Activated T-cell treated with anti-CD3 and anti-CD28 coated beads, Interleukin-2, amount 50 U/mL, for 1 hour (primary cell): ENCODE measurements at regions not wholly inside any gene's neighbourhood (a gene's known extent, or its start where the extent isn't known, plus 50 kb on each side); places are given as distances from the start of the nearest gene placed in this dataset.
A peak's percentile ranks its signal among the peaks of the same experiment; 100 is the strongest.

Experiments used
- DNase-seq: peaks from one replicate; pipeline ENCODE4 v3.0.0-alpha.2; 2020

DNA sequence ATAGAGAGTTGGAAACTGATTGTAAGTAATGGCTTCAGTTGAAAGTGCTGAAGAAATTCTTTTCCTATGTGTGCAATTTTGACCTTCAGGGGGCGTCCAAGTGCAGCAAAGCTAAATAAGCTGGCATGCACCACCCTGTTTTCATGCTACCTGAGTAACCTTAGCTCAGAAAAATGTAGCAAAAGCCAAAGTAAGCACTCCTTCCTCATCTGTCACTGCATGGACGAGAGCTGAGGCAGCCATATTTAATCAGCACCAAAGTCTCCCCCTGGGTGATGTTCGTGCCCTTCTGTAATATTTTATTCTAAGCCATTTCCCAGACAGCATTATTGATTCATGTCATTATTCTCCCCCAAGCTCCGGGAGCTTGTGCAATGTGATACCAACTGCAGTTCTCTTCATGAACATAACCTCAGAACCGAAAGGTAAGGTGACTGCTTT lies 123.1 kb downstream of the RPS12 start:
- DNase-seq = no peak

DNA sequence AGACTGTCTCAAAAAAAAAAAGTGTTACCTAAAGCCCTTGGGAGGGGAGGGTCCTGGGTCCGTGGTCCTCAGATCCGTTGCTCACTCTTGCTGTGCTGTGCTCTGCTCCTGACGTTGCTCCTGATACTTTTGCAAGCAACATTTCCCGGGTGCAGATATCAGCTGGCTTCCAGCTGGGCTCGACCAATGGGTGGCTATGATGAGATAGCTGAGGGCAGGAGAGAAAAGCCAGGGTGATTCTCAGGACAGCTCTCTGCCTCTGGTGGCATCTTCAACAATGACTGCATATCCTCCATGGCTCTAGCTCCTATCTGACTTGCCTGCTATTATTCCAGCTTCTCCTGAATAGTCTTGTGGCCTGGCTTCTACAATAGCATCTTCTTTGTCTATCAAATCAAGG lies 134.5 kb downstream of the RPS12 start:
- no peak for DNase-seq

DNA sequence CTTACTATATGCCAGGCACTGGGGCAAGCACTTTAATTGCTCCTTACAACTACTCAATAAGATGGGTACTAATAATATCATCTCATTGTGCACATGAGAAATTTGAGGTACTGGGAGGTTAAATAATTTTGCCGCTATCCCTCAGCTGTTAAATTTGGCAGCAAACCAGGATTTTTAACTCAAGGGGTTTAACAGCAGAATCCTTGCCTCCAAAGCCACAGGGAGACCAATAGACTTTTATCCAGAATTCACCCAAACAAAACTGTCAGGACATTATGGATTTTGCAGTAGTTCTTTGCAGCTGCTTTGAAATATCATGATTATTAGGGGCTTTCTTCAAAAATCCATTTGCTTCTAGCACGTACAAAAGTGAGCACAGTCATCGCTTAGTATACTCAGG lies 136.2 kb downstream of the RPS12 start:
- no peak for DNase-seq

DNA sequence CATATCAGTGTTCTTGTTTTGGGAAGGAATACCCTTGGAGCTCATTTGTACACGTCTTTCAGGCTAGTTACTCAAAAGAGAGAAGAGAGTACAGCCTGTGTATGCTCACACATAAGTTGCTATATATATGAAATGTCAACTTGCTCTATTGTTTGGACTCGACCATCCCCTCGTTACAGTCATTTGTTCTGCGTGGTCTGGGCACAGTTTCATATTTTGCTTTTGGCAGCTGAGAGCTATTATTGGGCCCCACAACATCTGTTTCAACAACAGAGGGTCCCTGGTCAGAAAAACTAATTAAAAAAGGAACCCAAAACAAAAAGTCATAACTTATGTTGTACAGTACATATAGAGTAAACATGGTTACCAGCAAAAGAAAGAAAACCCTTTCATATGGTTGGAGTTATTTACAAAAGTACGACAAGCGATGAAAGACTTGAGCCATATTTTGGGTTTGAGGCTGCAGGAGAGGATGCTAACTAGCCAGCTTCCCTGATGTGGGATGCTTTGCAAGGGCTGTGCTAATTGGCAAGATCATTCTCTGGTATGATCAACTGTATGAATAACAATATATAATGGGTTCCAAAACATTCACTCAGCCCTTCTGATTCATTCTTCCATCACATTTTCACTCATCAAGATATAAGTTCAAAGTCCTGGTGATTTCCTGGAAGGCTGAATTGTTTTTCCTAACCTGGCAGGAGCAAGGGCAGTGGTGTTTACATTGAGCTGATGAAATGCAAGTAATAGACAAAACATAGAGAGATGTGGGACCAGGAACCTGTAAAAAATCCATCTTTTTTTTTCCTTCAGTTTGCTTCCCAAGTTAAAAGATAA lies 137.9 kb downstream of the RPS12 start:
- no peak for DNase-seq

DNA sequence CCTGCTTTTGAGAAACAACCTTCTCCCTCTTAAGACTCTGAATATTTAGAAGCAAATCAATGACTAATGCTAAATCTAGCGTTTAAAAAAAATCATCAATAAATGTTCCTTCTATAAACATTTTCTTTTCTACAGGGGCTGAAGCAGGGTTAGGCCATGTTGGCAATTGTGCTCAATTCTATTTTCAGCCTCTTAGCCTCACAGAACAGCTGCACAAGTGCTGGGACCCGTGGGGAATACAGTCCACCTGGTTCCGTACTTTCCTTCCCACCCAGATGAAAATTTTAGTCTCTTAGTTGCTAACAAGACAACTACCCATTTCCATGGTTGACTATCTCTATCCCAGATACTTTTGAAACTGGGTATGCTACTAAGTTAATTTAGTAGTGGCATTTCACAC lies 138.6 kb downstream of the RPS12 start:
- DNase-seq = no peak

DNA sequence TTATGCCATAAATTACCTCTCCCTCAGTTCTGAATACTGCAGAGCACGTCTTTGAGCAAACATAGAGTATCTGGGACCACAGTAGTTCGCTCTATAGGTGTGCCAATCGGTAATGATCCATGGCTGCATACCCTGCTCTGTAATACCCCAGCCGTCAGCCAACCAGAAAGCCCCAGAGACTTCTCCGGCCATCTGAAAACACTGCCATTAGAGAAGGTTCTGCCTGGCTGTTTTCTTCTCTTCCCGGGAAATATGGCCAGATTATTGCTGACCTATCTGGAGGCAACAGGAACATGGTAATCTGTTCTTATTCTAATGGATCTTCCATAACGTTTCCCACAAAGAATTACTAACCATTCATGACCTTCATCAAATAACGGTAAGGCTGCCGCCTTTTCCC lies 139.9 kb downstream of the RPS12 start:
- DNase-seq = no peak

DNA sequence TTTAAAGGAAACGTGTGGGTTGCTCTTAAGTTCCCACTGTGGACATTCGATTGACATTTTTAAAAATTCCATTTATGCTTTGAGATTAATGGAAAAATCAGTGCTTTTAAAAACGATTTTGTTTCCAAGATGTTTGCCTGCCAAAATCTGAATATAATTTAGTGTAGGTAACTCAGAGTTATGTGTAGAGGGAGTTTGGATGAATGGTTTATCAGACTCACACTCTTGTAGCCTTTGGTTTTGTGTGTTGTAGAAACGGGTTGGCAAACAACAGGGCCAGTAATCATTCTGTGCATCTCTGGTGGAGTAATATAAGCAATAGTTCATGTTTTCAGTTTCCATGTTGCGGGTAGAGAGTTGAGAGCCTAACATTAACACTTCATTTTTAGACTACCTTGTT lies 140.6 kb downstream of the RPS12 start:
- DNase-seq = no peak

DNA sequence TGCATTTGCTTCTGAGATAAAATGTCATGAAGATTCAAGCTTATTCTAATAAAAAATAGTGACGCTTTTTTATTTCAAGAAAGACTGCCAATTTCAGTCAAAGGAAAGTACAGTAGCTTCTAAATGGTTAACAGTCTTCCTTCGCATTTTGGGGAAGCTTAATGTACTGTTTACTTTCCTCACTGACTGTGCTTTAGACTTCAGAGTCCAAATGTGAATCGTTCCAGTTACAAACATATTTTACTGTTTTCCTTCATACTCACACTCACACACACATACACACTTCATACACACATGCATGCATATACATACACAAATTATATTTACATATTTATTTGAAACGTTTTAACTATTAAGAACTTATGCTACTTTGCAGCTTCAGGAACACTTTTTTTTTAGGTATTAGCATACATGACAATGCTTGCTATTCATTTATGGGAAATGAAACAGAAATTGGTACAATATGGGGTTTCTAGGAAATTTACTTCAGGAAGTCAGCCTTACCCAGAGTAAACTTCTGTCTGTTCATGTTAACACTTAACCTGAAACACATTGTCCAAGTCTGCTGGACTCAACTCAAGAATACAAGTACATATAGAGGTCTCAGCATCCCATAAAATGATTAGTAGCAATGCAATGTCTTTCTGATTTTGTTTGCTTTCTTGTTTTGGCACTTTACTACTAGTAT lies 145.4 kb downstream of the RPS12 start:
- DNase-seq = no peak

DNA sequence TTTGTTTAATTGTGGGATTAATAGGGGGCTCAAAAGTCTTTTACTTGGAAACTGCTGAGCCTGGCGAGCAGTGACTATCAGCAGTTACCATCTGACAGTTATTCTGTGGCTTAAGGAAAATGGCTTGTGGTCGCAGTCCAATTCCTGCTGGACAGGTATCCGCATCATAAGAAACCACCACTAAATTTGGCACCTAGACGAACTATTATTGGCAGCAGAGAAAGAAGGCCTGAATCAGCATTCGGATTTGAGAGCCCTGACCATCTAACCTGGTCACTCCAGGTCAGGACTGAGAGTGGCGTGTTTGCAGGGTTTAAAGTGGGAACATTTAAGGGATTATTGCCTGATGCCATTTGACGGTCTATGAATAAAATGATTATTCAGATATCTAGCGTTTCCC lies 146.4 kb downstream of the RPS12 start:
- no peak for DNase-seq

DNA sequence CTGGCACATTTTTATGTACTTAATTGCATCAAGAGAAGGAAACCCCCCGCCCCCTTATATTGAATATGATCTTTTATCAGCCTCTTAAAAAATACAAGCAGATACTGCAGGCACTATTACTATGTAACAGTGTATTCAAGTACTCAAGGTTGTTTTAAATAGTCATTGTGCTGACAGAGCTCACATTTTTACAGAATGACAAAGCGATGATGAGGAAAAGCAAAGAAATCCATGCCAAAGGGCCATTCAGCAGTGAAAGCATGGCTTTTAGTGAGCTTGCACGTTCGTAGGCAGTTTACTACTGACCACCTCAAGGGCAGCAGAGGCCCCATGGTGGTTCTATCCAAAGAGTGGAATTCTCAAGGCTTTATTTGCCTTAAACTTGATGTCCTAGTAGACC lies 146.8 kb downstream of the RPS12 start:
- DNase-seq = no peak

DNA sequence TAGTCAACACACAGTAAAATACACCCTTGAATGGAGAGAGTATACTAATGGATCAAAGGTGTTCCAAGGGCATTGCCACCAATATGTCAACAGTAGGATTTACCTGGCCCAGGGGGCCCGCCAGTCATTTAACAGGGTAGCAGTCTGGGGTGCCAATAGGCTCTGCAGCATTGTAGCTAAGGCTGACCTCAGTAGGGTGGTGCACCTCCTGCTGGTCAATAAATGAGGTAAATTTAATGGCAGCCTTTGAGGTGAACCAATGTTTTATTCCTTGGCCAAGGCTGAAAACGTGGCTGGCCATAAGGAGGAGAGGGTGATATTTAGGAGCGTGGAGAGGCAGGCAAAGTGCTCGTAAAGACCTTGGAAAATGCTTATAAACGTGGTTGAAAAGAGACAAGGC lies 147.2 kb downstream of the RPS12 start:
- DNase-seq = no peak

DNA sequence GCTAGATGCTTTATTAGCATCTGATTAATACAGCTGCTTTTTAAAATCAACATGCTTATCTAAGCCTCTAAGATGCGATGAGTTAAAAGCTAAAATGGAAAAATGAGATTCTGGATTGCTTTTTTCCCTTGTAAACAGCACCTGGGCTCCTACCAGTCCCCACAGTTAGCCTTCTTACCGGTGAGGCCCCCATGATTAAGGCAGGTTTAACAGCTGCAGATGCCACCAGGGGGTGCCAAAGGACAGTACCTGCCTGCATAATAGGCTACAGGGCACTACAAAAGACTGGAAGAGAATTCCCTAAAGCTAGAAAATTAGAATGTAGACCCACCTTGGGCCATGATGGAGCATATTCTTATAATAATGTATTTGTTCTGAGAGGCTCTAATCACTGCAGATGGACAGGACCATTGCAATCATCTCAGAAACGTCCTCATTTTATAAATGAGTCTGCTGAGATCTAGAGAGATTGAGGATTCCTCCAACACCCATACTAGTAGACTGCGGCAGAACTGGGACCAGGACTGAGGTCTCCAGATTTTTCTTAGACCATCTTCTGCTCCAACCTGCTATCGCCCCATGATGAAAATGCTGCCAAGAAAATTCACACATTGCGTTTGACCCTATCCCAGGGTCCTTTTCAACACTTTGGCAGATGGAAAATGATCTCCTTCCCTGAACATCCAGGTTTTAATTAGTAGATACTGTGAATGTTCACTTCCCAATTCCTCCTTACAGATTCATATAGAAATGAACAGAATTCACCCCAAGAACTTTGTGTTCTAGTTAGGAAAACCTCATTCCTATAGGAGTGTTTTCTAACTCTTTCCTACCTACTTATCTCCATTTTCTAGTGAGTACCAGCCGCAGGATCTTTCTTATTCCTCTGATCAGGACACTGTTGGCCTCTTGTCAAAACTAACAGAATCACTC lies 148.8 kb downstream of the RPS12 start:
- DNase-seq = peak; percentile 43

DNA sequence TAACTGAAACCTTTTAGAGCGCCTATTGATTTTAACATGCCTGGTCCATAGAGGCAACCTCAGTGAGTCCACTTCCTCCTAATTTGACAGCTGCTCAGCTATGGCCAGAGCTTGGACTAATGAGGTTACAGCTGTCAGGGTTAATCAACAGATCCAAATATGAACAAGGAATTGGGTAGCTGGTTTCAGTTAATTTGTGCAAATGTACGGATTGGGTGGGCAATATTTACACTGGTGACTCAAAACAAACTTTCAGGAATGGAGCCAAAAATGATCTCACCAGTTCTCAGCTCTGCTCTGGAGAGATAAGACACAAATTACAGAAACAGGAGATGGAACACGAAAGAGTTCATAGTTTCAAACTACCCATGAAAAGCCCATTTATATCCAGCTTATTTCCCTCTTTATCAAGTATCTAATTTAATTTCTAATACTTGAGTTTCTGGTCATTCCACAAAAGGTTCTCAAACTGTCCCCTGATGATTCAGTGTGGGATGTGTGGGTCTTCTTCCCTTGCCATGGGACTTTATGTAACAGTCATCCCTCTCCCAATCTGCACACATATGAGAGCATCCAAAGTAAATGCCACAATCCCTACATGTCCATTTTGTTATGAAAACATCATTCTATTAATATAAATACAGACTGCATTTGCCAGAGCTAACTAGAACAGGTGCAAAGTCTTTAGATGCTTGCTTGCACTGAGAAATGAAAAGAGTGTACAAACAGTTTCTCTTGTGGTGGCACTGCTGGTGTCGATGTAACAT lies 149.9 kb downstream of the RPS12 start:
- DNase-seq = no peak

DNA sequence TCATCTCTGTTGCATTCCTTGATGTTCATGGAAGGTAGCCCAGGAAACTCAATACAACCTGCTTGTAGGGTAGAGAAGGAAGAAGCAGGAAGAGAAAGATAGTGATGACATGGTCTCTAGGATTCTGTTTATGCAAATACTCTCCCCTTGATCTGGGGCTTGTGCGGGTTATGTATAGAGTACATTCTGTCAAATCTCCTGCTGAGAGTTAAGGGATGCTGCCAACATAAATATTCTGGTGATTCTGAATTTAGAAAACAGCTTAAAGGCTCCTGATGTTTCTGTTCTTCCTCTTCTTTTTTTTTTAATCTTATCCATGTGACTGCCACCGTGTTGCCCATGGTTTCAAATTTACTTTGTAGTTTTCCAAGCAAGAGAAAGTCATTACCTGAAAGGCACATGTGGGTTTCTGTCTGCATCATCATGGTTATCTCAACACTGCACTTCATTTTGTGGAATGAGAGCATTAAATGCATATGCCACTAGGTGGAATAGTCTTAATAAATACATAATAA lies 150.6 kb downstream of the RPS12 start:
- DNase-seq = no peak

DNA sequence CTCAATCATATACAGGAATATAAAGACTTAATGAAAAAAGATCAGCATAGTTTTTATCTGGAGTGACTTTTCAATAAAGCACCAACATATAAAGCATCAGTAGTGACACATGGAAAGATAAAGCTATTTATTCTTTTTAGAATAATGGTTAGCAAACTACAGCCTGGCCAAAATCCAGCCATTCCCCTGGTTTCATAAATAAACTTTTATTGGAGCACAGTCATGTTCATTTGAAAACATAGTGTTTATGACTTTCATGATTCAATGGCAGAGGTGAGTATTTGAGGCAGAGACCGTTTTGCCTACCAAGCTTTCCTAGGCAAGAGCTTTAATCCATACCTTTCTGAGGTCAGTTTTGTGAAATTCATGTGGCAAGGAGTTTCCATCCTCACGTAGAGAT lies 153.5 kb downstream of the RPS12 start:
- no peak for DNase-seq

DNA sequence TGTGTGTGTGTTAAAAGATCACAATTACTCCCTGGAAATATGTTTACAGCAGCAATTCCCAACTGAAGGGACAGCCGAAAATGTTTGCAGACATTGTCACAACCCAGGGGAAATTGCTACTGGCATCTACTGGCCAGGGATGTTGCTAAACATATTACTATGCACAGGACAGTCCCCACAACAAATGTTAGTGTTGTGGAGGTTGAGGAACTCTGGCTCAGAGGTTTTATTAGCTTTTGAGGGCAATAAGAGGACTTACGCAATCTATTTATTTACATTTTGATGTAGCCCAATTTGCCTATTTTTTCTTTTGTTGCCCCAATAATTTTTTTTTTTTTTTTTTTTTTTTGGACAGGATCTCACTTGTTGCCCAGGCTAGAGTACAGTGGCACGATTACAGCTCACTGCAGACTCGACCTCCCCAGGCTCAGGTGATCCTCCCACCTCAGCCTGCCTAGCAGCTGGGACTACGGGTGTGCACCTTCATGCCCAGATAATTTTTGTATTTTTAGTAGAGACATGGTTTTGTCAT lies 154.1 kb downstream of the RPS12 start:
- DNase-seq = no peak

DNA sequence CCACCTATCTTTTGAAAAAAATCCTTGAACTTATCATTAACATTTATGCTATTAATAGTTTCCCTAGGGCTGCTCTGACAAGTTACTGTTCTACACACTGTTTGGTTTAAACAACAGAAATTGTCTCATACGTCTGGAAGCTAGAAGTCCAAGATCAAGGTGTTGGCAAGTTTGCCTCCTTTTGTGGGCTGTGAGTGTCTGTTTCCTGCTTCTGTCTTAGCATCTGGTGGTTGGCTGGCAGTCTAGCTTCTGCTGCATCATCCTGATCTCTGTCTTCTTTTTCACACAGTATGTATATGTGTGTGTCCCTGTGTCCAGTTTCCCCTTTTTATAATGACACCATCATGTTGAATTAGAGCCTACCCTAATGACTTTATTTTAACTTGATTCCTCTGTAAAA lies 154.8 kb downstream of the RPS12 start:
- no peak for DNase-seq

DNA sequence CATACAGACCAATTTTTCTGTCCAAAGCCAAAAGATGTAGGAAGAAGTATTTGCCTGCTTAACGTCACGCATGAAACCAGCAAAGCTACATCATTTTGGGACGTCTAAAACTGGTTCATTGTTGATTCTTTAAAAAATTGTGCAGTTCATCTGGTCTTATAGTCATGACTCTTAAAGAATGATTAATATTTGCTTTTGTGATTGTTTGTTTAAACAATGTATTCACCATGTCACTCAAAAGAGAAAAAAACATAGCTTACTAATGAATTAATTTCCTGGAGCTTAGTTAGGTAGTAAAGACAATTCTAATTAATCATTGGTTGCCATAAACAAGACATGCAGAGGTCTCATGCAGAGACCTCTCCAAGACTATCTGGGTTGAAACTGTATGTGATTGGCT lies 157.3 kb downstream of the RPS12 start:
- DNase-seq = no peak

DNA sequence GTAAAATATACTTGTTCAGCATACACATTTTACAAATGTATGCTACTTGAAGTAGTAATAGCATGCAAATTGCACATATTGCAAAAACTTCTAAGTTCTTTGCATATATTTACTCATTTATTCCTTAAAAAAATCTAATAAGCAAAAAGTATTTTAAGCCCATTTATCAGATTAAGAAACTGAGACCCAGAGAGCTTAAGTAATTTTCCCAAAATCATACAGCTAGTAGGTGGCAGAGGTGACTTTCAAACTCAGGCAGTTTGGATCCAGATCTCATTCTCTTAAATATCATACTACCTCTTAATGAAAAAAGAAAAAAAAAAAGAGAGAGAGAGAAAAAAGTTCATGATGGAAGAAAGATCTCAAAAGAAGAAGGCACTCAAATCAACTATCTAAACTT lies 157.9 kb downstream of the RPS12 start:
- DNase-seq = no peak

DNA sequence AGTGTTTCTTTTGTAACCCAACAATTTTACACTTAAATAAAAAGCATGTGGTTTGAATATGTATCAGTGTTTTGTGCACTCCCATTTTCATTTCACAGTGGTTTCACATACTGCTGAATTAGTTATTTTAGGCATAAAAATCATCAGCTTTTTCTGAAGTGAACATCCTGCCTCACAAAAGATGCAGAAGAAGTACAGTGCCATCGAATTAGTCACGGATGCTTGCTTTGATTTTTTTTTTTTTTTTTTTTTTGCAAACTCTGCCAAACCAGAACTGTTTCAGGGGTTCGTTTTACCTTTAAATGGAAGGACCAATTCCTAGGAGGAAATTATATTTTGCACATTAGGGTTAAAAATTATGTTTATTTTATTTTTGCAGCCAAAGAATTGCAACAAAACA lies 158.6 kb downstream of the RPS12 start:
- DNase-seq = no peak

DNA sequence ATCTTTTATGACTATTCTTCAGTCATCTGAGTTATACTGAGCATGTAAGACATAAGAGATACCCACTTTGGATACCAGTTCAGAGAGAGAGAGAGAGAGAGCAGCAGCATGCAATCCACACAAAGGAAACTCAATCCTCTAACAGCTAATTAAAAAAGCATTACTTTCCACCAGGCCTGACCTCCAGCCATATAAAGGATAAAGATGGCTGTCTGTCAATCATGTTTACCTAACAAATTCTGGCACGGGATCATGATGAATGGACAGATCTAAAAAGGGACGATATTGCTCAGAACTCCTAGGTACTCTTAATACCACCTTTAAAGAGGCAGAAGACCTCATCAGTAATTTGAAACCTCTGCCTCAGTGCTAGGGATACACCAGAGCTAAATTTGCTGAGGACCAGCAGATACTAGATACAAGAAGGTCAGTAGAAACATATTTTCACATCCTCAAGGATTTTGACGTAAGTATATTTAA lies 159.2 kb downstream of the RPS12 start:
- no peak for DNase-seq

DNA sequence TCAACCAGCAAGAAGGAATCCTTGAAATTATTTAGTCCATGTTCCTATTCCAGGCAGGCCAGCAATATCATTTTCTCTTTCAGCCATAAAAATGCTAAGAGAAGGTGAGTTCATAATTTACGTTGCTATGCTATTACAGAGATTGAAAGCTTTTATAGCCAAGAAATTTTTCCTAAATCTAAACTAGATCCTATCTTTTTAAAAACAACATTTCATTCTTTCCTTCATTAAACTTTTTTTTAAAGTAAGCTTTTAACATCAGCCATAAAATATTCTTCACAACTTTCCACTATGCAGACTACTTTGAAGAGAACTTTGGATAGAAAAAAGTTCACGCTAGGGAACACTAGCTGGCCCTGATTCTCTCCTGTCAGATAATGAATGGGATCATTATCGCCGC lies 159.8 kb downstream of the RPS12 start:
- no peak for DNase-seq
